ENCODE measurements at regions not wholly inside any gene's neighbourhood (a gene's known extent, or its start where the extent isn't known, plus 50 kb on each side); places are given as distances from the start of the nearest gene placed in this dataset.

DNA sequence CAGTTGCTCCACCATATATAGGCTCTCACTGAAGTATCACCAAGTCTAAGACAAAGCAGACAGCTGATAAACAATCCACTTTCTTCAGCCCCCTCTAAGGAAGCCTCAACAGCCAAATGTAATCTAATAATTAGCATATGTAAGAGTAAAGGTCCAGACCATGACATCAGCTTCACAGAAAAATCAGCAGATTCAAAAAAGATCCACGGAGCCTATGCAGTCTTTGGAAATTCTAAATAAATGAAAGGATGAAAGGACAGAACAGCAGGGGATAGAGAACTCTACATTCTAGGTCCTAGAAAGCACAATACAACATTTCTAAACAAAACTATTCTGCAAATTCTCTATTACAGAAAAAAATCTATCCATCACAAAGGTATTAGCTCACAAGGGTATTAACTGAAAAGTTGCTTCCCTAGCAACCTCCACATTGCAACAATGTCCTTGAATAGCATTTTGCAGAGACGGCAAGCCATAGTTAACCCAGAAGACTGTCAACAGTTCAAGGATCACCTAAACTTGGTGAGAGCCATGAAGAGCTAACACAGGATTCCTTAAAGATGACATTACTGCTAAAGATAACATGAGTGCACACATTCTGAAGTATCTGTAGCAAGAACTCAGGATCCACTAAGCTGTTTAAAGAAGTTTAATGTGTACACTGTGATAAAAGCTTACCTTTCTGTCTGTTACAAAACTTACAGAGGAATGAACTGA is 74.3 kb downstream of the SIPA1L2 start:
- no peak for DNase-seq

DNA sequence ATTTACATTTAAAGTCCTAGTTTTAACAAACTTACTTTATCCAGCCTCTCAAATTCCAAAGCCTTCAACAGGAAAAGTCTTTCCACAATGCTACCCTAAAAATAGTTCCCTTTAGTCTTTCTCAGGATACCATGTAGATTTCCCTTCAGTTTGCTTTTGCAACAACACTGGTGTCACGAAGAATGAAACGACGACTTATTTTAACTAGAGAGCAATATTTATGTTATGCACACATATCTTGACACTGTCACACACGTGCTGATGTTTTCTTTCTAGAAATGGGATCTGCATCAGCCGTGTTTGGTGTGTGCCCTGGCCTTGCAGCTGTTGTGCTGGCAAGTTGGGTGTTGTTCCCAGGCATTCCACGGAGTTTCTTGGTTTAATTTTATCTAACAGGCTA is 75.5 kb downstream of the SIPA1L2 start:
- no peak for DNase-seq

DNA sequence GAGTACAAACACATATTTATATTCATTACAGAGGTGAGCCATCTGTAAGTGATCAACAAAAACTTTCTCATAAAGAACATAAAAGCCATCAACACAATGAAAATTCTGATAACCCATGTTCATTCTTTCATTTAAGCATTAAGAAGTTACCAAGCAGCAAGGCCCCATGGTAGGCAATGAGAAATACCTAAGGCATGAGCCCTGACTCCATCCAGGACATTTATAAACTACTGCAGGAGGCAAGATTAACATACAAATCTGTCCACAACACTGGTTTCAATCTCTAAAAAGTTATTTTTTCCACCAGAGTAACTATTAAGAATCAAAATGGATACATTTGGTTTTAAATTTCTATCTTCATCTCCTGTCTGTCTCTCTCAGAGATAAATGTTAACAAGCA is 76.1 kb downstream of the SIPA1L2 start:
- no peak for DNase-seq

DNA sequence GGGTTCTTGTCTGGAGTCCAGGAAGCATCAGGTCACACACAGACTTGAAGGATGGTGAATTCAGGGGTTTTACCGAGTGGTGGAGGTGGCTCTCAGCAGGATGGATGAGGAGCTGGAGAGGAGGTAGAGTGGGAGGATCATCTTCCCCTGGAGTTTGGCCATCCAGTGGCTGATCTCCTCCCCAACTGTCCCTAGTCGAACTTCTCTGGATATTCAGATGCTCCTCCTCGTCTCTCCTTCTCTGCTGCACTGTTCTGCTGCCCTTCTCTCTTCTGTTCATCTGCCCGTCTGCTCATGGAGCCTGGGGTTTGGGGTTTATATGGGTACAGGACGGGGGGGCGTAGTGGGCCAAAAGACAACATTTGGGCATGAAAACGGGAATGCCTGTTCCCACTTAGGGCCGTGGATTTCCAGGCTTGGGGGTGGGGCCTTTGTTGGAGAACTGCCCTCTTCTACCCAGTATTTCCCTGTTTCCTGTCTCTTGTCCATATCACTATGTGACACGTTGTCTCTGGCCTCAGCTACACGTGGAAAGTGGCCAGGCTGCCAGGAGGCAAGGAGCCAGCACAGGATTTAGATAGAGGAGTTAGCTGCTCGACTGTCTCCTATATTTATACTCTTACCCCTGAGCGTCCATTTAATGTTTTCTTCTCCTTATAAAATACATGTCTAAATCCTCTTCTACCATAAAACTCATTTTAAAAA is 76.7 kb downstream of the SIPA1L2 start:
- no peak for DNase-seq

DNA sequence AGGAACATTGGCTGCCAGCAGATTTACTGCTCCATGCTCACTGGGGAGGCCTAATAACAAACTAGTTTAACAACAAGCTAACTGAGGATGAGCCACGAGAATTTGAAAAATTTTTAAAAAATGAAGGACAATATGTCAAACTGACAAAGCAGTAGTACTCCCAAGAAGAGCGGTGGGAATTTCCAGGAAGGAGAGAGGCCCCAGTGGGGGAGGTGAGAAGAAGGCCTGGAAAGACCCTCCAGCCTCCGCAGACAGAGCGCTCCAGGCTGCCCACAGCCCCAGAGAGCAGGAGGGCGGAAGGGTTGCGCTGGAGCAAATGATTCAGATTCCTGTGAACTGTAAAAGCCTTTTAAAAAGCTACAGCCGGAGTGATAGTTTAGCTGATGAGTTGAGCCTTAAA is 78.5 kb downstream of the SIPA1L2 start:
- no peak for DNase-seq

DNA sequence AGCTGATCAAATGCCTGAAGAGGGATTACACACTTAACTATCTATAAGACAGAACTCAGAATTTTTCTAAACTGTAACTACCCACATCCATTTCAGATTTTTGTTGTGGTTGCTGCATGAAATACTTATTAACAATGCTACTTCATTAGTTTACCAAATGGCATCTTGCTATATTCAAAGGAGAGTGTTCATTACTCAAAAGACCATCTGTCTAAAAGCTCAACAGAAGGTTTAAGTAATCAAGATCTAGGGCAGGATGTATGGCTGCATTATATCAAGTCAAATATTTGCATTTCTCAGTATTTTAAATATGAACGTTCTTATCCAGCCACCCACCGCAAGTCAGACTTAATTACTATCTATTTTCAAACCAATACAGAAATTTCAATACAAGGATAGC is 79.9 kb downstream of the SIPA1L2 start:
- DNase-seq = no peak

DNA sequence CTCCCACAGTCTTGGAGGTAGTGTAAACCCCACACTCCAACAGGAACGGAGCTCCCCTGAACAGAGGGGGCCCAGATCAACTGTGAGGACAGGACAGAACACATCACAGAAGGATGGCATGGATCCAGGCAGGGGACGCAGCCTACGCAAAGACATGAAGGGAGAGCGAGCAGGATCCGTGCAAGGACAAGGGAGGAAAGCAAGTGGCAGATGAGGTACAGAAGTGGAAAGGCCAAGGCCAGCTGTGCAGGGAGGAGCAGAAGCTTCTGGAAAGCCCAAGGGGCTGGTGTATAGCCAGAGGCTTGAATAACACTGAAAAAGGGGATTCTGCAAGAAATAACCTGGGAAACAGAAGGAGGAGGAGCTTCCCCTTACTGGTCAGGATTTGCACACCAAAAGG is 81.2 kb downstream of the SIPA1L2 start:
- no peak for DNase-seq

DNA sequence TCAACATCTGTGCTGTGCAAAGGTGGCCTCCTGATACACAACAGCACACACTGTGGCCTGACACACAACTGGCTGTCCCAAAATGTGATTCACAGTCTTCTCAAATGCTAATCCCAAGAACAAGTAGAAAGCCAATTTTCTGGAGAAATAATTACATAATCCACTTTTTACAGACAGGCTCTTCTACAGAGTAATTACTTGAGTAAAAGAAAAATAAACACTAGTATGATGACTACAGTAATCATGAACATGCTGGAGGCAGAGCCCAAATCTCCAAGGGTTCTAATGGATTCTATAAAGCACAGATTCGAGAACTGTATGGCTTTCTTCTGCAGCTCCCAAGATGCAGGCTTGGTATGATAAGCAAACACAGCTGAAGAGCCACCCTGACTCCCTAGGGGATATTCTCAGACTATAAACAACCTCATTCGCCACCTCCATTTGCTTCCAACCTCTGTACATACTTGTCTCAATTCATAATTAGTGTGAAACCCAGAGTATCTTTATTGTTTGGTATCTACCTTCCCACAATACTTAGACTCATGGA is 81.9 kb downstream of the SIPA1L2 start:
- DNase-seq = no peak

DNA sequence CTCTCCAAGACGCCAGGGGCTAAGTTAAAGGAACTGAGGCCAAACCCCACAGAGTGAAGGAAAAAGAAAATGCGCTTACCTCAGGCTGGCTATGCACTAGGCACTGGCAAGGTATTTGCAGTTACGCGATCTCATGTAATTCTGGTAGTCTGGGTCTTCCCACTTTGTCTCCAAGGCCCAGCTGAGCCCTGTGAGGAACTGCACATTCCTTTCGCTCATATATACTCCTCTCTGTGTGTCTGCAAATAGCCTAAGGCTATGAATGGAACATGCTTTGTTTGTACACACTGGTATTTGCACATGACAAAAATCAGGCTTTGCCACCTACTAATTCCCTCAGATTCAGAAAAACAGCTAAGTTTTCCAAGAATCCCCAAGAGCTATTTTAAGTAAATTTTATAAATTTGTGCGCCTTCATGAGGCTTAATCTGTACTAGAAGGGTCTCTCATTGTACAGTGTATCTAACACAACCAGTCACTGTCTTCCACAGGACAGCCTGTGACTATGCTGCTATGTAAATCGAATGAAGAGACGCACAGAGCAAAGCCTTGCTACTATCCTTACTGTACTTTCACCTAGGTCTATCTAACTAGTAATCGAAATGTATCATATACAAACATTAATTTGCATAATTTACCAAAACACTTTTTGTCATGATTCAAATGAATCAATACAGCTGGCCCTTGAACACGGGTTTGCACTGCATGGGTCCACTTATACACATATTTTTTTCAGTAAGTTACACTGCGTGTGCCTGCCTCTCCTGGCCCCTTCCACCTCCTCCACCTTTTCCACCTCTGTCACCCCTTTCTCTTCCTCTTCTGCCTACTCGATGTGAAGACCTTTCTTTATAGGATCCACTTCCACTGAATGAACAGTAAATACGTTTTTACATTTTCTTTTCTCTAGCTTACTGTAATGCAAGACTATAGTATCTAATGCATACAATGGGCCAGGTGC is 87.0 kb downstream of the SIPA1L2 start:
- DNase-seq = no peak

DNA sequence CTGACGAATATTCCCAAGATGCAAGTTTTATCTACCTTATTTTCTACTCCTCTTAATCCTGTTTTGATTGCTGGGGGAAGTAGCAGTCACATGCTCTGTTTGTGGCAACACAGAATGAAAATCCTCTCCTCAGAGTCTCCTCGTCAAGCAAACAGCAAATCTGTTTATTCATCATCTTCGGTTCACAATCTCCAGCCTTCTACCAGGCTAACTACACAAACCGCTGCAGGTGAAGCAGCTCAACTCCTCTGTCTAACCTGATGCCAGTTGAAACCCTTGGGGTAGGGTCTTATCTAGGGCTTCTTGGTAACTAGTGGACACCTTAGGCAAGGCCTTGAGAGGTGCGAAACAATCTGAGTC is 91.0 kb downstream of the SIPA1L2 start:
- no peak for DNase-seq

DNA sequence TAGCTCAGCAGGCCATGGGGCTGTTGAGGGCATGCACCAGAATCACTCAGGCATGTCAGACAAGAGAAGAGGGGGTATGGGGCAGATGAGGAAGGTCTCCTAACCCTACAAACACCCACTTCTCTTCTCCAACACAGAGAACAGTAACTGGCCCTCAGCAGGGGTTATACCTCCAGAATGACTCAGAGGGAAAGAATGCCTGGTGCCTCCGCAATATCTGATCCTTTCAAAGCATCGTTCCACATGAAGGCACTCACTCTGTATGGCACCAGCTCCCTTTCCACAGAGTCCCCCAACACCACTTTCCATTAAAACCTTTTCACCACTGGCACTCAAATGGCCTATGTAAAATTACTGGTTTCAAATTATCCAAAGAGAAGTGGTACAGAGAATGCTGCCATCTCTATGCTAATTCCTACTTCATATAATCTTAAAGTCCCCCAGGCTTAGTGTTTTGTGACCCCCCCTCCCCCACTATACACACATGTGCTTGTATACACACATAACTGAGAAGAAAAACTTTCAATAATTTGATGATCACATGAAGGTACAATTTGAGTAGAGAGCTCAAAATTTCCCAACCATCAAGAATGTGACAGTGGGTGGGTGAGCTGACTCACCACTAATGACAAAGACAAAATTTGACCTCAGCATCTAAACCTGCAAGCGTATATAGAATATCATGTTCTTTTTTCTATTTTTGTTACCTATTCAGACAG is 91.5 kb downstream of the SIPA1L2 start:
- DNase-seq = no peak

DNA sequence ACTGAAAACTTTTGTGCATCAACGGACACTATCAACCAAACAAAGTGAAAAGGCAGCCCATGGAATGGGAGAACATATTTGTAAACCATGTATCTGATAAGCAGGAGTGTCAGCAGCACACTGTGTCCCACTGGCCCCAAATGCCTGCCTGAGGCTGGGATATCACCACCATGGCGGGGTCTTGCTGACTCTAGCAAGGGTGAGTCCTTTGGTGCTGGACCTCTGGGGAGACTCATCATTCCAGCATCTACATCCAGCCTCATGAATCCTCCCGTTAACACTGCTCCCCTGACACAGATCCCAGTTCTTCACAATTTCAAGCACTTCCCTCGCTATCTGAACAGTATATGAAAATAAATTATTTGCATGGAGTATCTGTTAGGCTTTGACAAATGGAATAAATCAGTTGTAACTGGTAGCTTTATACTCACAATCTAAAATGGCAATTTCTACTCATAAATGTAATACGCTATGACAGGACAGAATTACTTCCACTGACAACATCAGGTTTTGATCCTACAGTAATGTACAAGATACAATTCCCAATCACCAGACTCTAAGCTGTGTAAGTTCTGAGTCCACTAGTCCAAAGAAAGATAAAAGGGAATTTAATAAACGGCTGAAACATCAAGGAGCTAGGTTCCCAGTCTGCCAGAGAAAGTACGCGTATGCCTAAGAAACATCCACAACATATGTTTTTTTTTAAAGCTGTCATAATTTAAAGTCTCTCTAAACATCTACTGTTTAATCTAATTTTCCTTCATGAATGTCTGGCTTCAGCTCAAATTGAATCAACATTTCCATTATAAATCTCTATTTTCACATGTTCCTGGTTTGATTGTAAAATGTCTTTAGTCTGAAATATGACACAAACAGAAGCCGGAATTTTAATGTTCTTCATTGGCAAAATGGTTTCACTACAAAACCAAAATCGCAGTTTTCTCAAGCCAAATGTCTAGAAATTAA is 95.1 kb downstream of the SIPA1L2 start:
- no peak for DNase-seq

DNA sequence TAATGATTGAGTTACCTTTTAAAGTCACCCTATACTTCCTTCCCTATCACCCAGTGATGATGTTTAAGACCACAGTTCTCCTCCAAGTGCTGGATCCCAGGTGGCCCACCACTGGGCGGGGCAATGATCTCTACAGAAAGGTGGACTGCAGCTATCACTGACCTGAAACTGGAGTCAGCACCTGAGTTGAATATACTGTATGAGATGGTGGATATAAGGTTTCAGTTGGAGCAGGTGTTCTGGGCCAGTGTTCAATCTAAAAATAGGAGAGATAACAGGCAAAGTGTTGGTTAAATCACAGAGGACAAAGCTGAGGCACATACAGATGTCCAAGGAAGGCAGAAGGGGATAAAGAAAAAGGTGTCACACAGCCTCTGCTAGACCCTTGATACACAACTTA is 96.6 kb downstream of the SIPA1L2 start:
- DNase-seq = no peak

DNA sequence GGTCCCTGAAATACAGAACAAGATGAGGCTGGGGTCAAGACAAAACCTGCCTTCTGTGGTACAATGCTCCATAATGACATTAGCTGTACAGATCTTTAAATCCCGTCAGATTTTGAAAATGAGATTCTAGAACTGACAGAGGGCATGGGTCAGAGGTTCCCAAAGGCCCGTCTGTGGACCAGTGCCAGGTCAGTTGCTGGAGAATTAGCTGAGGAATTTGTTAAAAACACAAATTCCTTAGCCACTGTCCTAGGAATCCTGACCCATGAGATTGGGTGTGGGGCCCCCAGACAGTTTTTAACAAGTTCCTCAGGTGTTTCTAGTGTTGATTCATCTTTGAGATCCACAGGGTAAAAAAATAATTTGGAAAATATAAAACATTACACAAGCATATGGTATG is 97.0 kb downstream of the SIPA1L2 start:
- no peak for DNase-seq

DNA sequence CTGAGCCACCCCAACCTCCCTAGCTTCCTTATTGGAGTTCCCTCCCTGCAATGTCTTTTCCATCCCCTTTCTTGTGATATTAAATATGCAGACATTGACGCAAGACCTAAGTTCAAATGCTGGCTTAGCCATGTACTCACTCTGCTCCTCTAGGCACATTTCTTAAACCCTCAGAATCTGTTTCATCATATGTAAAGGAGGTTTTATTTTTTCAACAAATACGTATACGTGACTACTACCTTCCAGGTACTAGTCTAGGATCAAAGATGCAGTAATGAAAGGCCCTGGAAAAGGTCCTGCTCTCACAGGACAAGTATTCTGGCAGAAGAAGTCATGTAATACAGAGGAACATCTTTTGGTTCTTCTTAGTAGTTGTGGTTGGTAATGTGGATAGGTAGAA is 98.6 kb downstream of the SIPA1L2 start:
- DNase-seq = no peak

DNA sequence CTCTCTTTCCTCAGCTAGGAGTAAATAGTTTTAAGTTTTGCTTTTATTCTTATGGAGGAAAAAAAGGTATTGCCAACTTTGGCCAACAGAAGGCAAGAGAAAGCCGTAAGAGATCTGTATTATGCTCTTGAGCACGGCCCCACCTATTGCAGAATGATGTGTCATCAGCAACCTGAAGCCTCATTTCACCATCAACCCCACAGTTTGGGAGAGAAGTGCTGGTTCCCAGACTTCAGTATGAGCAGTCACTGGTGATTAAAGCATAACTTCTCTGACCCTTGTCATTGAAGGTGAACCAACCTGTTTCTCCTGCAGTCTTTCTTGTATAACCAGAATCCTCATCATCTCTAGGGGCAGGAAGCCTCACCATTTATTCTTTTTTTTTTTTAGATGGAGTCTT is 100.2 kb downstream of the SIPA1L2 start:
- no peak for DNase-seq

DNA sequence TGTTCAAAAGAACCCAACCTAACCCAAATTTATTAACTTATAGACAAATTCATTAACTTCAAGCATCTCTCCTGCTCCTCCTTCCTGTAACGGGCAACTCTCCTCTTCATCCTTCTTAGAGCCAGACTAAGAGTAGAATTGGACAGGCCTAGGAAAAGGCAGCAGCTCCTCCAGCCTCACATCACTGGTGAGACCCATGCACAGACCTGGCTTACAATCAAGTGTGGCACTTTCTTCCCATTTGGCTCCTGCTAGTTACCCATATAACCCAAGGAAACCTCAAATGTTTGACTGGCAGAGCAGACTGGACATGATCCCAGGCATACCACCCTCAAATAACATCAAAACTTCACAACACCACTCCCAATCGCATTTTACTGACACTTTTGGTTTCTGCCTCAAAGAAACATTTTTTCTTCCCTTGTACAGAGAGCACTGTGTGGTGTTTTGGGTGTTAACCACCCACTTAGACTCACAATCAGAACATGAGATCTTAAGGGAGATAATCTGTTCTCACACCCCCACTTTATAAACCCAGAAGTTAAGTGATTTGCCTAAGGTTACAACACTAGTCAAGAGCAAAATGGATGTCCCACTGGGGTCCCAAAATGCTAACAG is 101.4 kb downstream of the SIPA1L2 start:
- no peak for DNase-seq

DNA sequence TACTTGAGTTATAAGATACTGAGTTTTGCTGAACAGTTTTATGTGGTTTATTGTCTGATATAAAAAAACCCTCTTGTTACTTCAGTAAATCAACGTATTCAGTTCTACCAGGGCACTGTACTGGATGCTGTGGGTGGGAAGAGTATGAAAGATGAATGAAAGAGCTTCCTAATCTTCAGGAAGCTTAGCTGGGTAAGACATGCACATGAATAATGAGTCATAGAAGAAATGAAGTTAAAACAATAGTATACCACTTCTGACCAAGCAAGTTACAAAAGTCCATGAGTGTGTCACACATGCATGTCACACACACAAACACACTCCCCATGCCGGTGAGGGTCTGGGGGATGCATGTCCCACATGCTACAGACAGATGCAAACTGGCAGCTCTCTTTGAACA is 105.9 kb downstream of the SIPA1L2 start:
- DNase-seq = no peak

DNA sequence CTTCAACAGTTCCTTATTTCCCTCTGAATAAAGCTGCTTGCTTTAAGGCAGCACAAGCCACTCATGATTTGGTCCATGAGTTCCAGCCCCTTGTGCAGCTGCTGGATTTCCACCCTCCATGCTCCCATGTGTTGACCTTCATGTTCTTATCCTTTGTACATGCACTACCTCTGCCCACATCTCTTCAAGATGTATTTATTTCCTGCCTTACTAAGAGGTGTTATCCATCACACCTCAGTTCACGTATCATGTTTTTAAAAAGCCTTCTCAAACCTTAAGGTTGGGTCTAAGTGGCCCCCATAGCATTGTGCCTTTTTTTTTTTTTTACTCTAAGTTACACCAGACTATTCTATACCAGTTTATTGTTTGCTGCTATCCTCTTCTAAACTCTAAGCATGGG is 107.7 kb downstream of the SIPA1L2 start:
- DNase-seq = no peak

DNA sequence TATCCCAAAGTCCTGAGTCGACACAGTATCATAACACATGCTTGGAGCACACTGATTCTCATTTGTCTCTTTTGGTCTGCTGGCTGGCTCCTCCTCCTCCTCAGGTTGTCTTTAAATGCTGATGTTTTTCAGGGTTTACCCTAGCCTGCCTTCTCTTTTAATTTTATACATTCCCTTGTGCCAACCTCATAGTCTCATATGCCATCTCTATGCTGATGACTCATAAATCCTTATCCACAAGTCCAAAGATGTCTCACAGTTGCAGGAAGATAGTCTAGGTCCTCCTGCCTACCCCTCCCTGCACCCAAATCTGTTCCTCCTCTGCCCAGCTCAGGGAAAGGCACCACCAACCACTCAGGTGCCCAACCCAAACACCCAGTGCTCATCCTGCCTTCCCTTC is 108.3 kb downstream of the SIPA1L2 start:
- no peak for DNase-seq

DNA sequence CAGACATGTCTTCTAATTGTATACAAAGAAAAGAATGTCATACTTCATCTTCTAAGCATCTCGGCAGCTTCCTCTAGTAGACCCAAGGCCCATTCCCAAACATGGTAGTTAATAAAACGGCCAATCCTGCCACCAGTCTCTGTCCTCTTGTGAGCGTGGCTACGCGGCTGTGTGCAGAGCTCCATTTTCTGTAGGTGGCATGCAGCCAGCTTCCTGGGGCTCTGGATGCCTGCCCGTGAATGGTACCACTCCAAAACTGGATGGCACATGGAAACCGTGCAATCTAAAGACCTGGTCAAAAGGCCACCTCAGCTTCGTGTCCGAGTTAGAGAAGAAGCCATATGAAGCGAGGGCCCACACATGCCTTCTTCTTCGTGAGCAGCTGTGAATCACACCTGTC is 110.7 kb downstream of the SIPA1L2 start:
- DNase-seq = no peak

Data from HCEC 1CT (cell line).